GM18526 (cell line): ENCODE measurements at regions not wholly inside any gene's neighbourhood (a gene's known extent, or its start where the extent isn't known, plus 50 kb on each side); places are given as distances from the start of the nearest gene placed in this dataset.

Experiments
- POLR2A ChIP-seq: IDR thresholded peaks from 3 replicates; pipeline ENCODE4 v1.6.1; 2011; ENCODE audit not compliant: insufficient read length; ENCODE audit errors: extremely low read depth

- TF ChIP-seq POLR2A = no peak
Measured at GRCh38 chr15:85306946-85307686, 73.3 kb upstream of the AKAP13 start.

GRCh38 chr15:85307687-85308045, 72.7 kb upstream of the AKAP13 start:
- TF ChIP-seq POLR2A = no peak

- TF ChIP-seq POLR2A = no peak
Measured at GRCh38 chr15:85311647-85312046, 68.8 kb upstream of the AKAP13 start.

GRCh38 chr15:85312486-85312885, 67.9 kb upstream of the AKAP13 start:
- no peak for TF ChIP-seq POLR2A

DNA sequence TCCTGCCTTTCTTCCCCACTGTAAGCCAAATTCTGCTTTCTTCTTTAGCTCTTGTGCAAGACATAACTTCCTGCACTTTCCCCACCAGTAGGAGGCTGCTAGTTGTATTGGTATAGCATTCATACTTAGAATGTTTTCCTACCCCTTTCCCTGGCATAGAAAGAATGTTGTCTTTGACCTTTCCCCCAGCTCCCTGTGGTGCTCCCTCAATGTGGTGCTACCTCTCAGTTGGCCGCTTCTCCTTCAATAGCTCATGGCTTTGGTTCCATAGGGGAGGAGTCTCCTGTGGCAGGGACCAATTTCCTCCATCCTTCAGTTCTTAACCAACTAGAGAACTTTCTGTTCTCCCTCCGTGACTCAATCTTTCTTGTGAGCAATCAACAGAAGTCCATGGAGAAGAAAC, 67.5 kb upstream of the AKAP13 start:
- no peak for TF ChIP-seq POLR2A

DNA sequence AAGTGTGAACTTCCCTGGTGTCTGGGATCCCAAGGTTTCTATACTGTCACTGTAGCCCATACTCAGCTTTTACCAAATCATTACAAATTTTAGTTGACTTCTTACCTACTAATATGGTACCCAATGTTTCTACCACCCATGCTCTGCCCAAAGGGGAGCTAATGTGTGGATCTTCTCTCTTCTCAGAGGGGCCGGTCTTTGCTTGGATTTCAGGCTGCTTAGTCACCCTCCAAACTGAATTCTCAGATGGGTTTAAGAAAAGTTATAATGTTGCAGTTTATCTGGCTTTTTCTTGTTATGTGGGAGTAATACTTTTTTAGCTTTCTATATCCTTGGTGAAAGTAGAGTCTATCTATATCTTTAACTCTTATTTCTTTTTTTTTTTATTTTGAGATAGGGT, 67.1 kb upstream of the AKAP13 start:
- TF ChIP-seq POLR2A = no peak

- TF ChIP-seq POLR2A = no peak
Measured at GRCh38 chr15:85314146-85314545, 66.3 kb upstream of the AKAP13 start.

DNA sequence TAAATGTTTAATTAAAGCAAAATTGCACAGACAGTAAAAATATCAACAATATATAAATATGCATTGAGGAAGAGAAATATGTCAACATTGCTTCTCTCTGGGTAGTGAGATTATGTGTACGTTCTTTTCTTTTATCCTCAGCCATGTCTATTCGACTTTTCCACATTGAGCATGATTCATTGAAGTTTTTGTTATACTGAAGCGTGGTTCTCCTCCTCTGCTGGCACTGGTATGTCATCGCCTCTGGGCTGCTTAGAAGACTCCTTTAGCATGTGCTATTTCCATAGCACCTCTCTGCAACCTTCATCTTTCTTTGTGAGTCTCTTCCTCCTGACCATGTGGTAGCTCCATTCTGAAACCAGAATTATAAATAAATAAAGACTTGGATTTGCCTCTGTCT, 65.8 kb upstream of the AKAP13 start:
- TF ChIP-seq POLR2A = no peak

GRCh38 chr15:85316244-85316934, 64.0 kb upstream of the AKAP13 start:
- TF ChIP-seq POLR2A = no peak

DNA sequence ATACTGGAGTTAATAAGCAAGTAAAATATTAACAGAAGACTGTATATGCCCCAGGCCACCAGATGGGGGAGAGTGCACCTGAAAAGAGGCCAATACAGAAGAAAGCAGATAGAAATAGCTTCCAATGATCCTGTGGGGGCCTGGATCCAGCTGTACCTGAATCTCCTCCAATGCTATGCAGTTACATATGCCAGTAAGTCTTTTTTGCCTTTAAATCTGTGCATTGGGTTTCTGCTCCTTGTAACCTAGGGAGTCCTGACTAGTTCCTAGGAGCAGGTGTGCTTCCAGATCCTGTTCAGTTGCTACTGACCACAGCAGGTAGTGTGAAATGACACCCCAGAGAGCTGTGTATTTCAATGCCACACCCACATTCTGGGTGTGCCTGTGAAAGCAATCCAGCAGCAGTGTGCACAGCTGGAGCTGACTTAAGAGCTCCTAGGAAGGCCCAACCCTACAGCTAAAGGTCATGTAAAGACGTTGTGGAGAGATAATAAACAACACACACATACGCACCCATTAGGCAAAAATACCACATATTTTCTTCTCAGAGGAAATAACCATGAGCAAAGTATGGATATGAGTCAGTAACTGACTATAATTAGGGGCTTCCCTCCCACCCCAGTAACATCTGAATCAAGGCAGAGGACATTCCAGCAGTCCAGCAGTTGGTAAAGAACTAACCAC, 62.2 kb upstream of the AKAP13 start:
- no peak for TF ChIP-seq POLR2A

GRCh38 chr15:85318732-85319076, 61.7 kb upstream of the AKAP13 start:
- TF ChIP-seq POLR2A = no peak

- TF ChIP-seq POLR2A = no peak
Measured at GRCh38 chr15:85324202-85324601, 56.2 kb upstream of the AKAP13 start.

DNA sequence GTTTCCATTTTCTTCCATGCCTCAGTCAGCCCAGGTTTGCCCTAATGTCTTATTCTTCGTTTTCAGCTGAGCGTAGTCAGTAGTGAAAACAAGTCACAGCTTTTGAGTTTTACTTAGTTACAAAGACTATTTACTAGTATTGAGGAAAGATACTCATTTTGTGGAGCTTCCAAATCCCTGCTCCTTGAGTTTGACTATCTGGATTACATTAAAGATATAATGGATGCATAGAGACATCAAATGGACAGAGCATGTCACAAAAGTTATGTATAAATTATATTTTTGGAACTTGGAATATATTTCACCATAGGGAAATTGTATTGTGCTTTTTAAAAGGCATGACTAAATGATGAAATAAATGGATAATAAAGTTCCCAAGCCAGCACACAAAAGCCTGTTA, 54.6 kb upstream of the AKAP13 start:
- no peak for TF ChIP-seq POLR2A

- TF ChIP-seq POLR2A = no peak
Measured at GRCh38 chr15:85326291-85326690, 54.1 kb upstream of the AKAP13 start.

GRCh38 chr15:85327820-85328219, 52.6 kb upstream of the AKAP13 start:
- no peak for TF ChIP-seq POLR2A
